ENCODE measurements at regions not wholly inside any gene's neighbourhood (a gene's known extent, or its start where the extent isn't known, plus 50 kb on each side); places are given as distances from the start of the nearest gene placed in this dataset.
"Not testable (repeated sequence)": the region's sequence is repeated elsewhere in the genome, so short reads cannot be mapped to it uniquely, and the experiment has no call there.

GRCh38 chr7:28900311-28900710 lies 57.8 kb downstream of the TRIL start:
- H3K4me3 ChIP-seq (ENCODE audit: low read depth, low read length): no peak overlapping the region
- TF ChIP-seq CTCF (IDR thresholded peaks at IDR 0.05; ENCODE audit: insufficient read depth, low read depth, low read length, missing control alignments): no peak
- DNase-seq (ENCODE audit: low read depth): no peak

GRCh38 chr7:28893888-28894287 lies 64.2 kb downstream of the TRIL start:
- no peak for TF ChIP-seq CTCF (IDR thresholded peaks at IDR 0.05; ENCODE audit: insufficient read depth, low read depth, low read length, missing control alignments)
- H3K4me3 ChIP-seq (ENCODE audit: low read depth, low read length): no peak overlapping the region
- DNase-seq (ENCODE audit: low read depth): no peak

GRCh38 chr7:28891876-28892234 lies 66.3 kb downstream of the TRIL start:
- not testable (repeated sequence) for H3K4me3 ChIP-seq (ENCODE audit: low read depth, low read length); DNase-seq (ENCODE audit: low read depth)

- DNase-seq (ENCODE audit: low read depth): no peak
- TF ChIP-seq CTCF (IDR thresholded peaks at IDR 0.05; ENCODE audit: insufficient read depth, low read depth, low read length, missing control alignments): no peak
- H3K4me3 ChIP-seq (ENCODE audit: low read depth, low read length): no peak overlapping the region
Observed at GRCh38 chr7:28891192-28891875, 66.8 kb downstream of the TRIL start.

GRCh38 chr7:28890137-28890536 lies 68.0 kb downstream of the TRIL start:
- no peak overlapping the region for H3K4me3 ChIP-seq (ENCODE audit: low read depth, low read length)
- no peak for TF ChIP-seq CTCF (IDR thresholded peaks at IDR 0.05; ENCODE audit: insufficient read depth, low read depth, low read length, missing control alignments)
- peak; percentile 38 for DNase-seq (ENCODE audit: low read depth)

- no peak for TF ChIP-seq CTCF (IDR thresholded peaks at IDR 0.05; ENCODE audit: insufficient read depth, low read depth, low read length, missing control alignments)
- H3K4me3 ChIP-seq (ENCODE audit: low read depth, low read length): no peak overlapping the region
- no peak for DNase-seq (ENCODE audit: low read depth)
Observed at GRCh38 chr7:28889290-28889689, 68.8 kb downstream of the TRIL start.

GRCh38 chr7:28885771-28886170 lies 72.4 kb downstream of the TRIL start:
- no peak overlapping the region for H3K4me3 ChIP-seq (ENCODE audit: low read depth, low read length)
- no peak for DNase-seq (ENCODE audit: low read depth)

More at GRCh38 chr7:28885771-28886170, 72.4 kb downstream of the TRIL start:
- TF ChIP-seq CTCF (IDR thresholded peaks at IDR 0.05; ENCODE audit: insufficient read depth, low read depth, low read length, missing control alignments): no peak

Data from GM12865 (cell line).